PC-3 (cell line): ENCODE measurements at regions not wholly inside any gene's neighbourhood (a gene's known extent, or its start where the extent isn't known, plus 50 kb on each side); places are given as distances from the start of the nearest gene placed in this dataset.

Source experiments
- ATAC-seq: fragments of 200-7000 bp; cut with Tn5 transposase; 2 replicates; pipeline ENCODE4 v1.9.1; 2020; ENCODE audit warnings: mild to moderate bottlenecking, moderate library complexity
- BruUV-seq: library from RNA; stranded (reverse); fragments of 400-500 nt; replicated peaks from 2 replicates; lab custom pipeline; 2021; lab: Mats Ljungman, UMichigan
- CTCF ChIA-PET: fragments of 300-600 bp; sonication (Branson Sonifier 250); formaldehyde crosslinking; loops from one replicate; lab custom pipeline; 2022; ENCODE audit warnings: antibody characterized with exemption; lab: Charles Lee
- POLR2A ChIA-PET: fragments of 300-600 bp; sonication (Branson Sonifier 250); formaldehyde crosslinking; loops from one replicate; lab custom pipeline; 2022; ENCODE audit warnings: antibody characterized with exemption; ENCODE audit not compliant: unreplicated experiment; lab: Charles Lee
- DNase-seq: peaks from one replicate; pipeline ENCODE4 v3.0.0-alpha.2; 2015
- H2AFZ ChIP-seq: fragments of 300-600 bp; sonication (generic); 2 replicates; pipeline ENCODE4 v1.6.0; 2016; ENCODE audit warnings: antibody characterized with exemption, low read length
- H3F3A ChIP-seq: fragments of 300-600 bp; sonication (generic); one replicate; pipeline ENCODE4 v1.6.0; 2017; ENCODE audit warnings: antibody characterized with exemption, low read length, control low read depth, mild to moderate bottlenecking; ENCODE audit not compliant: unreplicated experiment
- H3K27ac ChIP-seq: fragments of 300-600 bp; sonication (generic); 2 replicates; pipeline ENCODE4 v1.5.1; 2016; ENCODE audit warnings: mild to moderate bottlenecking, low read length
- H3K27me3 ChIP-seq: fragments of 300-600 bp; sonication (generic); 2 replicates; pipeline ENCODE4 v1.6.1; 2016; ENCODE audit warnings: low read length, mixed read lengths
- H3K36me3 ChIP-seq: fragments of 300-600 bp; sonication (generic); 2 replicates; pipeline ENCODE4 v1.6.1; 2016; ENCODE audit warnings: low read depth, mixed run types, low read length, mixed read lengths
- H3K4me1 ChIP-seq: fragments of 300-600 bp; sonication (generic); 2 replicates; pipeline ENCODE4 v1.5.1; 2016; ENCODE audit warnings: low read length; ENCODE audit not compliant: insufficient read depth
- H3K4me2 ChIP-seq: fragments of 300-600 bp; sonication (generic); 2 replicates; pipeline ENCODE4 v1.6.0; 2016; ENCODE audit warnings: low read length
- H3K4me3 ChIP-seq: fragments of 300-600 bp; sonication (generic); 2 replicates; pipeline ENCODE4 v1.5.1; 2016; ENCODE audit warnings: mild to moderate bottlenecking, low read length, mixed read lengths
- H3K79me2 ChIP-seq: fragments of 300-600 bp; sonication (generic); 2 replicates; pipeline ENCODE4 v1.6.1; 2017; ENCODE audit warnings: low read length, mixed read lengths
- H3K9ac ChIP-seq: fragments of 300-600 bp; sonication (generic); 2 replicates; pipeline ENCODE4 v1.6.0; 2016; ENCODE audit warnings: mild to moderate bottlenecking, low read length
- H3K9me2 ChIP-seq: fragments of 300-600 bp; sonication (generic); replicated peaks from 2 replicates; pipeline ENCODE4 v1.6.1; 2016; ENCODE audit warnings: mixed run types, low read length, mixed read lengths
- H3K9me3 ChIP-seq: fragments of 300-600 bp; sonication (generic); 2 replicates; pipeline ENCODE4 v1.6.1; 2016; ENCODE audit warnings: low read length, mixed read lengths
- H4K20me1 ChIP-seq: fragments of 300-600 bp; sonication (generic); 2 replicates; pipeline ENCODE4 v1.6.1; 2016; ENCODE audit warnings: low read length, mixed read lengths
- CTCF ChIP-seq: fragments of 300-600 bp; sonication (generic); conservative IDR thresholded peaks from 2 replicates; pipeline ENCODE4 v1.5.1; 2017; ENCODE audit warnings: antibody characterized with exemption, low read depth, mild to moderate bottlenecking, low read length
- EZH2 ChIP-seq: fragments of 300-600 bp; sonication (generic); IDR thresholded peaks from one replicate; pipeline ENCODE4 v1.6.1; 2017; ENCODE audit warnings: antibody characterized with exemption, mild to moderate bottlenecking, low read length; ENCODE audit not compliant: unreplicated experiment
- EZH2phosphoT487 ChIP-seq: fragments of 300-600 bp; sonication (generic); IDR thresholded peaks from 2 replicates; pipeline ENCODE4 v1.6.1; 2018; ENCODE audit warnings: mild to moderate bottlenecking, antibody characterized with exemption, low read length, borderline replicate concordance
- intact Hi-C: fragments of 100-400 bp; cut with micrococcal nuclease; formaldehyde crosslinking; loops from 2 replicates; pipeline ENCODE4 v1.9.0; 2023

DNA sequence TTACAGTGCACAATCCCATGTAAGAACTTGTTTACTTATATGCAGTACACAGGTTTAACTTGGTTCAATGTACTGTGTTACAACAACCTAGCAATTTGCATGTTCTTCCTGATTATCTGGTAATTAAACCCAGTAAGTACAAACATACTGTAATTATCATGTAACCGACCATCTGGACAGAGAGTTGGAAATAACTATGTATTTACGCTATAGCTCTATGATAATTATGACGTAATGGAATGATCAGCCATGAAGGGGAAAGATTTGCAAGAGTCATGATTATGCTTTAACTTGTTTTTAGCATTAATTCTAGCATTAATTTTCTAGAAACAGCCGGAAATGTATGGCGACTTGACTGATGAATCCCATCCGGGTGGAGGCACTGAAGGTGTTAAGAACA, 74.8 kb upstream of the SALL1 start:
- Histone ChIP-seq H3K27ac (no peak overlapping the region), H3K4me3 (no peak overlapping the region), H4K20me1 (no peaks in the 10 kb centered on the region), H3K27me3 (no peaks in the 10 kb centered on the region), H3F3A (no peaks in the 10 kb centered on the region), H3K4me1 (no peaks in the 10 kb centered on the region), H3K4me2 (no peak overlapping the region), H3K9ac (no peak overlapping the region), H2AFZ (no peak overlapping the region), H3K9me2 (no peaks in the 10 kb centered on the region), H3K36me3 (no peaks in the 10 kb centered on the region), H3K79me2 (no peaks in the 10 kb centered on the region), H3K9me3 (no peaks in the 10 kb centered on the region)
- CTCF ChIA-PET: no interaction called here
- TF ChIP-seq EZH2 (no peak), CTCF (no peak), EZH2phosphoT487 (no peak)
- intact Hi-C loops: no loop called here
- DNase-seq (no peak), ATAC-seq (no peak)
- POLR2A ChIA-PET: no interaction called here
- no TSS peak for BruUV-seq

GRCh38 chr16:51224317-51224716, 73.2 kb upstream of the SALL1 start:
- DNase-seq: no peak

GRCh38 chr16:51222016-51222415, 70.9 kb upstream of the SALL1 start:
- BruUV-seq: no TSS peak
- Histone ChIP-seq H3K27ac (no peak overlapping the region), H4K20me1 (no peaks in the 10 kb centered on the region), H2AFZ (no peak overlapping the region), H3K9ac (no peak overlapping the region), H3K9me3 (no peaks in the 10 kb centered on the region), H3K27me3 (no peaks in the 10 kb centered on the region), H3K4me1 (no peaks in the 10 kb centered on the region), H3K79me2 (no peaks in the 10 kb centered on the region), H3K4me2 (no peak overlapping the region), H3F3A (no peaks in the 10 kb centered on the region), H3K4me3 (no peak overlapping the region), H3K36me3 (no peaks in the 10 kb centered on the region), H3K9me2 (no peaks in the 10 kb centered on the region)
- ChIA-PET POLR2A (no interaction called here), CTCF (no interaction called here)
- DNase-seq: no peak
- intact Hi-C loops: no loop called here
- TF ChIP-seq EZH2 (no peak), CTCF (no peak), EZH2phosphoT487 (no peak)
- no peak for ATAC-seq

More at GRCh38 chr16:51224317-51224716, 73.2 kb upstream of the SALL1 start:
- Histone ChIP-seq H4K20me1 (no peaks in the 10 kb centered on the region), H3K9me3 (no peaks in the 10 kb centered on the region), H3K9ac (no peak overlapping the region), H2AFZ (no peak overlapping the region), H3K4me1 (no peaks in the 10 kb centered on the region), H3K79me2 (no peaks in the 10 kb centered on the region), H3K4me3 (no peak overlapping the region), H3K27ac (no peak overlapping the region), H3F3A (no peaks in the 10 kb centered on the region), H3K36me3 (no peaks in the 10 kb centered on the region), H3K27me3 (no peaks in the 10 kb centered on the region), H3K9me2 (no peaks in the 10 kb centered on the region), H3K4me2 (no peak overlapping the region)
- intact Hi-C loops: no loop called here
- BruUV-seq: no TSS peak
- POLR2A ChIA-PET: no interaction called here
- CTCF ChIA-PET: no interaction called here
- TF ChIP-seq EZH2phosphoT487 (no peak), EZH2 (no peak), CTCF (no peak)
- ATAC-seq: no peak
